ENCODE measurements at regions not wholly inside any gene's neighbourhood (a gene's known extent, or its start where the extent isn't known, plus 50 kb on each side); places are given as distances from the start of the nearest gene placed in this dataset.
A peak's percentile ranks its signal among the peaks of the same experiment; 100 is the strongest.

- POLR2A ChIA-PET, result no interaction called here
- CTCF ChIA-PET, result interaction anchor here (0.6 to 7.1 kb wide), 3 partner anchors 76 to 368 kb away, joined by 3 to 99 read pairs (median 51); no protein-coding TSS in a partner anchor
- H3K36me3 ChIP-seq (ENCODE audit: control insufficient read depth, insufficient read depth, low read length), result no peaks in the 10 kb centered on the region
- peaks cover 21% of the 10 kb centered on the region for H3K27me3 ChIP-seq (ENCODE audit: control insufficient read depth, insufficient read depth, low read length)
- no peak for DNase-seq (ENCODE audit: low read depth)
- TF ChIP-seq CTCF (IDR thresholded peaks at IDR 0.05; ENCODE audit: insufficient read depth, low read depth, low read length), result no peak
- no peak overlapping the region for H3K4me3 ChIP-seq (ENCODE audit: low read depth, low read length)
Measured at GRCh38 chr1:10863886-10864285, 67.4 kb upstream of the CASZ1 start.

GRCh38 chr1:10864776-10865175 lies 68.3 kb upstream of the CASZ1 start:
- H3K27me3 ChIP-seq (ENCODE audit: control insufficient read depth, insufficient read depth, low read length), result peaks cover 26% of the 10 kb centered on the region
- CTCF ChIA-PET, result interaction anchor here (0.9 to 7.1 kb wide), 3 partner anchors 31 to 369 kb away, joined by 3 to 99 read pairs (median 51); no protein-coding TSS in a partner anchor
- POLR2A ChIA-PET, result no interaction called here
- H3K36me3 ChIP-seq (ENCODE audit: control insufficient read depth, insufficient read depth, low read length), result no peaks in the 10 kb centered on the region
- H3K4me3 ChIP-seq (ENCODE audit: low read depth, low read length), result no peak overlapping the region
- no peak for DNase-seq (ENCODE audit: low read depth)
- no peak for TF ChIP-seq CTCF (IDR thresholded peaks at IDR 0.05; ENCODE audit: insufficient read depth, low read depth, low read length)

- Histone ChIP-seq H3K4me3 (ENCODE audit: low read depth, low read length) (no peak overlapping the region), H3K36me3 (ENCODE audit: control insufficient read depth, insufficient read depth, low read length) (no peaks in the 10 kb centered on the region), H3K27me3 (ENCODE audit: control insufficient read depth, insufficient read depth, low read length) (peaks cover 23% of the 10 kb centered on the region)
- DNase-seq (ENCODE audit: low read depth), result no peak
- no peak for TF ChIP-seq CTCF (IDR thresholded peaks at IDR 0.05; ENCODE audit: insufficient read depth, low read depth, low read length)
- POLR2A ChIA-PET, result no interaction called here
- CTCF ChIA-PET, result interaction anchor here (0.8 to 7.1 kb wide), 5 partner anchors 9 to 370 kb away, joined by 5 to 99 read pairs (median 19); no protein-coding TSS in a partner anchor
Measured at GRCh38 chr1:10865518-10866320, 69.3 kb upstream of the CASZ1 start.

GRCh38 chr1:10866321-10867093 lies 70.1 kb upstream of the CASZ1 start:
- CTCF ChIA-PET, result interaction anchor here (0.6 to 7.1 kb wide), 13 partner anchors 9 to 489 kb away, joined by 3 to 99 read pairs (median 3); partner anchors contain the start of gene CENPS
- Histone ChIP-seq H3K36me3 (ENCODE audit: control insufficient read depth, insufficient read depth, low read length) (no peaks in the 10 kb centered on the region), H3K27me3 (ENCODE audit: control insufficient read depth, insufficient read depth, low read length) (peaks cover 21% of the 10 kb centered on the region), H3K4me3 (ENCODE audit: low read depth, low read length) (peak overlapping the region; percentile 41)
- TF ChIP-seq CTCF (IDR thresholded peaks at IDR 0.05; ENCODE audit: insufficient read depth, low read depth, low read length), result no peak
- POLR2A ChIA-PET, result no interaction called here
- no peak for DNase-seq (ENCODE audit: low read depth)

GRCh38 chr1:10867138-10867721 lies 70.8 kb upstream of the CASZ1 start:
- TF ChIP-seq CTCF (IDR thresholded peaks at IDR 0.05; ENCODE audit: insufficient read depth, low read depth, low read length), result 0 out of 2 replicates have a peak, but pooled peaks have one; percentile 4
- no peak for DNase-seq (ENCODE audit: low read depth)
- H3K27me3 ChIP-seq (ENCODE audit: control insufficient read depth, insufficient read depth, low read length), result peaks cover 21% of the 10 kb centered on the region
- peak overlapping the region; percentile 41 for H3K4me3 ChIP-seq (ENCODE audit: low read depth, low read length)
- ChIA-PET POLR2A (no interaction called here), CTCF (interaction anchor here (0.6 to 7.1 kb wide), 15 partner anchors 8 to 490 kb away, joined by 3 to 99 read pairs (median 3); partner anchors contain the start of gene CENPS)
- H3K36me3 ChIP-seq (ENCODE audit: control insufficient read depth, insufficient read depth, low read length), result no peaks in the 10 kb centered on the region

All from BJ (cell line).